ENCODE measurements at regions not wholly inside any gene's neighbourhood (a gene's known extent, or its start where the extent isn't known, plus 50 kb on each side); places are given as distances from the start of the nearest gene placed in this dataset.
"Not testable (repeated sequence)": the region's sequence is repeated elsewhere in the genome, so short reads cannot be mapped to it uniquely, and the experiment has no call there.

DNA sequence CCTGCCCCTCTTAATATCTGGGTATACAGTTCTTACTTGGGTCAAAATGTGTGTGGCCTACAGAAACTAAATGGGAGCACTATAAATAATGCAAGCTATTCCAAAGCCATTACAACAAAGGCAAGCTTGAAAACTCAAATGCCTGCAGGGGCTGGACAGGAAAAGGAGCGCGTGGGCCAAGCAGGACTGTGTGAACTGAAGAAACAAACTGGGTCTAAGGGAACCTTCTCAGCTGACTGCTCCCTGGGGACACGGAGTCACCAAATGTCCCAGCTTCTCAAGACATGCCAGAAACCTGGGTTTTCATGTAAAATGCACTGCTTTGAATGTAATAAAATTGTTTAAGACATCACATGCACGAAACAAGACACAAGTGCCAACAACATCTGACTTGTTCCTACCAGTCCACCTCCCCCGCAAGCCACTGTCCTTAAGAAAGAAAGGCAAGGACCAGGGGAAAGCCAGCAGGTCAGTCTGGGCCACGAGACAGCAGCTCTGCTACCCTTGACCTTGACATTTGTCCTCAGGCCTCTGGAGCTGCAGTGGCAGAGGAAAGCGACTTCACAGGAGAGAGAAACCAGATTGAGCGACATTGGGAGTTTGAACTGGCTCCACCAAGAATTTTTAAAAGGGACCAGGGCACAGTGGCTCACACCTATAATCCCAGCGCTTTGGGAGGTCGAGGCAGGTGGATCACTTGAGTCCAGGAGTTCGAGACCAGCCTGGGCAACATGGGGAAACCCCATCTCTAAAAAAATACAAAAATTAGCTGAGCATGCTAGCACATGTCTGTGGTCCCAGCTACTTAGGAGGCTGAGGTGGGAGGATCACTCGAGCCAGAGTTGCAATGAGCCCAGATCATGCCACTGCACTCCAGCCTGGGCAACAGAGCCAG, 89.7 kb upstream of the SH3BP4 start:
- no peak for DNase-seq

DNA sequence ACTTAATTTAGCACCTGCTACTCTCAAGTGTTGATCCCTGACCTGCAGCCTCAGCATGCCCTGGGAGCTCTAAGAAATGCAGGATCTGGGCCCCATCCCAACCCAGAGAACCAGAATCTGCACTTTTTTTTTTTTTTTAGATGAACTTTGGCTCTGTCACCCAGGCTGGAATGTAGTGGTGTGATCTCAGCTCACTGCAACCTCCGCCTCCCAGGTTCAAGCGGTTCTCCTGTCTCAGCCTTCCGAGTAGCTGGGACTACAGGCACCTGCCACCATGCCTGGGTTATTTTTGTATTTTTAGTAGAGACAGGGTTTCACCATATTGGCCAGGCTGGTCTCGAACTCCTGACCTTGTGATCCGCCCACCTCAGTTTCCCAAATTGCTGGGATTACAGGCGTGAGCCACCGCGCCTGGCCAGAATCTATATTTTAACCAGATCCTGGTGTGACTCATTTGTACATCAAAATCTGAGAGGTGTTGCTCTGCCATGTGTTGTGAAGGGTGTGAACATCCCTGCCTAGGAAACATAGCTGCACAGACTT, 92.4 kb upstream of the SH3BP4 start:
- DNase-seq: not testable (repeated sequence)

DNA sequence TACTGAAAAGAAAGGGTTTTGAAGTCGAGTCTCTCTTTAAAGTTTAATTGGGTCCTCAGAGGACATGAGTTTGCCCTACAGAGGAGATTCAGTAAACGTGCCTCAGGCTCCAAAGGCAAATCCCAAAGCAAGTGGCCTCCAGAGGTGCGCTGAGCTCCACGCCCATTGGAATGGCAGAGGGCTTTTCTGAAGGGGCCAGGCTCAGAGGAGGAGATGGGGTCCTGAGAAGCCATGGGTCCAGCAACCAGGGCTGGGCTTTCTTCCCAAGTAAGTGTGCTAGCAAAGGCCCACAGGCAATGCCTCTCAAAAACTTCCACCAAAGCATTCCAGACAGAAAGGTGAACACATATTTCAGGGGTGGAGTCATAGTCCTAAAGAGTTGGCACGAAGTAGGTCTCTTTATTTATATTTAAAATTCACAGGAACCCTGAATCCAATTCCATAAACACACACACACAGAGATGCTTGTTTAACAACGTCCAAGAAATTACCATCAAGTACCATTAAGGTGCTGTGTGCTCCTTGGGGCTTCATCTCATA, 93.0 kb upstream of the SH3BP4 start:
- DNase-seq: no peak

DNA sequence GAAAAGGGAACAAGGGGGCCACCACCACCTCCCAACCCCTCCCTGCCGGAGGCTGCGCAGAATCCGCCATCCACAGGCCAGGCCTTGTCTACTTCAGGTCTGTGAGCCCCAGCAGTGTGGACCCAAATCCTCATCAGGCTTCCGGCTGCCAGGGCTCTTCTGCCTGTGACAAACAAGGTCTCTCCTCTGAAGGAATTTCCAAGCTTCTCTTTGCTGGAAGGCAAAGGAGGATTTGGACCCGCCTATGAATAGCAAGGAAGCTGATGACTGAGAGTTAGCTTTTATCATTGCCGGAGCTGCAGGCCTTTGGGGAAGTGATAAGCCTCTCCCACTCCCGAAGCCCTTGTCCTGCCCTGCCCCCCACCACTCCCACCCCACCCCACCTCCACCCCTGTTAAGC, 93.7 kb upstream of the SH3BP4 start:
- no peak for DNase-seq

DNA sequence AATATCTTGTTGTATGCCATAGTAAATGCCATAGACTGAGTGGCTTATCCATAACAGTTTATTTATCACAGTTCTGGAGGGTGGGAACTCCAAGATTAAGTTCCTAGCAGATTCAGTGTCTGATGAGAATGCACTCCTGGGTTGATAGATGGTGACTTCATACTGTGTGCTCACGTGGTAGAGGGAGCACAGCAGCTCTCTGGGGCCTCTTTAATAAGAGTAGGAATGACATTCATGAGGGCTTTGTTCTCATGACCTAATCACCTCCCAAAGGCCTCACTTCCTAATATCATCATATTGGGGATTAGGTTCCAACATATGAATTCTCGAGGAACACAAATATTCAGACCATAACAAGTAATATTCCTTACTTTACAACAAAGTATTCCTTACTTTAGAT, 98.1 kb upstream of the SH3BP4 start:
- no peak for DNase-seq

DNA sequence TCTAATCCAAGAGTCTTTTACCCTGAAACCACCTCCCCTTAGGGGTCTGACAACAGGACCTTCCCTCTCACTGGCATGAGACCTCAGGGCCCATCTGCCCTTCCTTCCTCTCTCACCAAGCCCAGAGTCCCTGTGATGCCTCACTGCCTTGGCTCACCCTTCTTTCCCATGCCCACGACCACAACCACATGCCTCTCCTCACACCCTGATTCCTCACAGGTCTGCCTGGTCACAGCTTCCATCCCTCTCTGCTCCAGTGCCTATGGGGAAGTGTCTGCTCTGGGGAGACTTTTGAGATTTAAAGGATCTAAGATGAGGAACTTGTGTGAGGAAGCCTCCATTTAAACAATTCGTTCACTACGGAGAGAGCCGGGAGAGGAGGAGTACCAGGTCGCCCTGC, 98.9 kb upstream of the SH3BP4 start:
- DNase-seq: no peak

DNA sequence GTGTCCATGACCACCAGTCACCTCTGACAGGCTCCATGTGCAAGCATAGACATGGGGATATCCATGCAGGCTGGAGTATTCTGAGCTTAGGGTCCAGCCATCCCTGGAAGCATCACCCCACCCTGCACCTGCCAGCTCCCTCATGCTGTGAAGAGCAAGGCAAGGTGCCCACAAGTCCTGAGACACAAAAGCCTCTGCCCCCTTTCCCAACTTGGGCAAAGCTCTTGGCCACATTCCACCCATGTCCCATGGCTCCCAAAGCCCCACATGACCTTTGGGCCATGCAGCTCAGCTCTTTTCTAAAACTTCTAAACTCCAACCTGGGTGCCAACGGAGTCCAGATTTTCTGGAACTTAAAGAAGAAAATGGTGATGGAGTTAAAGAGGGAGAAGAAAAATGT, 99.8 kb upstream of the SH3BP4 start:
- no peak for DNase-seq

DNA sequence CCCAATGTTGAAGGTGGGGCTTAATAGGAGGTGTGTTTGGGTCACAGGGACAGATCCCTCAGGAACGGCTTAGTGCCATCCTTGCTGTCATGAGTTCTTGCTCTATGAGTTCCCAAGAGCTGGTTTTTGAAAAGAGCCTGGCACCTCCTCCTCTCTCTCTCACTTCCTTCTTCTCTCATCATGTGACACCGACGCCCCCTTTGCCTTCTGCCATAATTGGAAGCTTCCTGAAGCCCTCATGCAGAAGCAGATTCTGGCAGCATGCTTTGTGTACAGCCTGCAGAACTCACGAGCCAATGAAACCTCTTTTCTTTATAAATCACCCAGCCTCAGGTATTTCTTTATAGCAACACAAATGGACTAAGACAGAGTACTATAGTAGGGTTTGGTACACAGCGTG, 100.4 kb upstream of the SH3BP4 start:
- no peak for DNase-seq

DNA sequence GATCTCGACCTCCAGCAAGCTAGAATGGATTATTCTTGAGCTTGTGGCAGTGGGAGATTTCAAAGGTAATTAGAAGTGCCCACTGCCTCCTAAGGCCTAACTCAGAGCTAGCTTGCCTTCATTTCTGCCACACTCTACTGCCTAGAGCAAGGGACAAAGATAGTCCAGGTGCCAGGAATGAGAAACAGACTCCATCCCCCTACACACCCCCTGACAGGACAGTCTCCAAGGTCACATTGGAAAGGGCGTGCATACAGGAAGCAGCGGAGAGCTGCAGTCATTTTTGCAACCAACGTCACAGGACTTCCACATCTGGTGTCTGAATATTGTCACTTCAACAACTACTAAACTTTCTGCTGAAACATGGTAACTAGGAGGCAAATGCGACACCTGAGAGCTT, 101.0 kb upstream of the SH3BP4 start:
- no peak for DNase-seq

DNA sequence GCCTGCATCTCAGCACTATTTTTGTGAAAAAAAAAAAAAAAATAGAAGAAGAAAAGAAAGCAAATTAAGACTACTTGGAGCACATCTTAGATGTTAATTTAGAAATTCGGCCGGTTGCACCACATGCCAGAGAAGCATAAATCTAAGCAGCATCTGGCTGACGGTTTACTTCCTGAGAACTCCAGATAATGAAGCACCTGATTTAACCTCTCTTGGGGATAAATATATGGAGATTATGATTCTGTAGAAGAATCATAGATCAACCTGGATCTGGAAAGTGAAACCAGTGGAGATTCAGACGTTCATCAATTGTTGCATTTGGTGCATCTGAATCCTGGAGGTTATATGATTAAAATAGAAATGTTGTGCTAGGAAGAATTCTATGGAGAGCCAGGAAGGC, 102.1 kb upstream of the SH3BP4 start:
- DNase-seq: no peak

DNA sequence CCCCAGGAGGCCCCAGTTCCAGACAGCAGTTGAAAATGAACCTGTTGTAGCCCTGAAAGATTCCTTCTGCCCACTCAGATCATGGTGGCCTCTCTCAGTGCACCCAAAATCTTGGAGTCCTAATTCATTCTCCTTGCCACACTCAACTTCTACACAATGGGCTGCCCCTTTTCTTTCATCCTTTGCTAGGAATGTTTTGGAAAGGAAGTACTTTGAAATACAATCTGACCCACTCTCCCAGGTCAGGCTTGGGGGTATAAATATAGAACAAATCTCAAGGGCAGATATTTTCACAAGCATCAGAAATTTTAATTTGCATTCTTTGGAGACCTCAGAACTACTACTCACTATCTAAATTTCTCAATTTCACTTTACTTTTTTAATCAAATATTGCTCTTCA, 103.2 kb upstream of the SH3BP4 start:
- DNase-seq: no peak

DNA sequence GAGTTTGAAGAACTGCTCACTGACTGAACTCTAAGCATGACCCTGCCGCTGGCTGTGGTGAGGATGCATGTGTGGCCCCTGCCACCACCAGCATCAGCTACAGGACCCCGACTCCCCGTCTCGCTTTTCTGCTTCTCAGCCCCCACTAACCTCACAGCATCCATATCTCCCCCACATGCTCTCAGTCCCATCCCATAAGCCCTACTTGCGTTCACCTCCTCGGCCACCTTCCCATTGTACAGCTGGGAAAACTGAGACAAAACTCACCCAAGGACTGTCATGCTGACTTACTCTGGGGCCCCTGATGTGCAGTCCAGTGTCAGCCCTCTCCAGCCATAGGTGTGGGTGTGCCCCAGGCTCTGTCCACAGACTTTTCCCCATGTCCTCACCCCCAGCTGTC, 104.2 kb upstream of the SH3BP4 start:
- DNase-seq: no peak

DNA sequence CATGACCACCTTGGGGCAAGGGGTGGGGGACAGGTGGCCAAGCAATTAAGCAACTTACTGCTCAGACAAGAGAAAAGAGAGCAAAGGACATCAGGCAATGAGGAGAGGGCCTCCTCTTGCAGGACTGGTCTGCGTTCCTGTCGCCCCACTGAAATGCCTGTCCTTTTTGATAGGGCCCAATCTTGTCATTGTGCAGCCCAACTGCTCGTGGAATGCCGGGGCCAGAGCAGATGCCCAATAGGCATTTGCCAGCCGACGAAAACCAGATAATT, 104.5 kb upstream of the SH3BP4 start:
- DNase-seq: no peak

DNA sequence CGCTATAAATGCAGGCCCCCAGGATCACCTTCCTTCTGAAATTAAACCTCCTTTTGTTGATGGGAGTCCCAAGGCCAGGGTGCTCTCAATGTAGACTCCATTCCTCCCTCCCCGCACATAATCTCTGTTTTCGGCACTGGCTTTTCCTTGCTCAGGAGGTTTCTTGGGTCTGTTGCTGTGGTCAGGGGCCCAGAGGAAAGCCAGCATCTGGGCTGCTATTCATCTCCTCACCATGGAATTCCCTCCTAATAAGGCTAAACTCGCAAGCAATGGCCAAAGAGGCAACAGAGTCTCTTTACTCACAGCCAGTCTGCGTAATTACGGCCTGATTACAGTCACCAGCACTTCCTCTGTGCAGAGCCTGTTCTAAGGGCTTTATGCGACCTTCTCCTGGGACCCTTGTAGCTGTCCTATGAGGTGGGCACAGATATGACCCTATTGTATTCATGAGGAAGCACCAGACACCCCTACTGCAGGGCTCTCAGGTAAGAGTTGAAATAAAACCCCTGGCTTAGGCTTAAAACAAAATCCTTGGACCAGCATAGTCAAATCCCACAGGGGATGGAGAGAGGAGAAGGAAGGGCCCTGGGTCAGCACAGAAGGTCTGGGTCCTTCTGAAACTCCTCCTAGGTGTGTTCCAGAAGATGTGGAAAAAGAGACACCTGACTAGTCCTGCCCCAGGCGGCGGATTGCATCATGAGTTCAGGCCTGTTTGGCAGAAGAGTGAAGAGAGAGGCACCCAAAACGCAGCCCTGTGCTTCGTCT, 105.0 kb upstream of the SH3BP4 start:
- no peak for DNase-seq

DNA sequence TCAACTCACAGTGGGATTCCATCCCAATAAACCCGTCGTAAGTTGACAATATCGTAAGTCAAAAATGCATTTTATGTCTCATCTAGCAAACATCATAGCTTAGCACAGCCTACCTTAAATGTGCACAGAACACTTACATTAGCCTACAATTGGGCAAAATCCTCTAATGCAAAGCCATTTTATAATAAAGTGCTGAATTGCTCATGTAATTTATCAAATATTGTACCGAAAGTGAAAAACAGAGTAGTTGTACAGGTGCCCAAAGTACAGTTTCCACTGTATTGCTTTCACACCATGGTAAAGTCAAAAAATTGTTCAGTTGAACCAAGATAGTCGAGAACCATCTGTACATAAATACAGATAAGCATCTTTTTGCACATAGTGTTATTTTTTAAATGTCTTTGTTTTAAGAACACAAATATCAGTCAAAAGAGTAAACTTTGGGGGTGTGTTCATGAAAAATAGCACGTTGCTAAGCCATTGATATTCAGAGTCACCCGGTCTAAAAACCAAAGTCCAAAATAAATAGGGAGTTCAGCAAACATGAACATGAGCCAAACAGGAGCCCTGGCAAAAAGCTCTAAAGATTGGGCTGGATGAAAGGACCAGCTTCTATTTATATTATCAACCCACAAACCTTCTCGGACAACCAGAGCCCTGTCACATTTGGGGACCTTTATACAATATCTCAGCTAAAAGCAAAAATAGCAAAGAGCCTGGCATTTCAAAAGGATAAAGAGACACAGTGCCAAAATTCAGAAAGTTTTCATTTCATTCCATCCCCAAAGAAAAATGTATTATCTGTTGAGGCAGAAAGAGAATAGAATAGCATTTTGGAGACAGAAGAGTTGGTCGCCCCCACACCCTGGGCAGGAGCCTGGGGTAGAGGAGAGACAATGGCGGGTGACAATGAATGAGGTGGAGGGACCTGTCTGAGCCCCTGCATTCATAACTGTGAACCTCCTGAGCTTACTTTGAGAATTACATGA, 105.9 kb upstream of the SH3BP4 start:
- no peak for DNase-seq

DNA sequence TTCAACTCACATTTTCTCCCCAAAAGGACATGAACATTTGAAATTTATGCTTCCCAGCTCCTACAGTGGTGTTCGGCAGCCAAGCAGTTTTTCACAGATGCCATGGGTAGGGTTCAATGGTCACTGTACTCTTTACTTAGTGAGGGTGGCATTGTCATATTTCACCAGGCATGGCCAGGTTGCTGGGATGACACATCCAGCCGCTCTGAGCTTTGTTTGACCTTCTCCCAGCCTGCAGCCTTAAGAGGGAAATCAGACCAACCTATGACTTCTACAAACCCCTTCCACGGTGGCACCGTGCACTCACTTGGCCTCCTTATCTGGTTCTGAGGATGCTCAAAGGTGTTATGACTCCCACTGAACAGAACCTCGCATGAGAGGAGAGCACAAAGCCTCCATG, 108.4 kb upstream of the SH3BP4 start:
- DNase-seq: no peak

DNA sequence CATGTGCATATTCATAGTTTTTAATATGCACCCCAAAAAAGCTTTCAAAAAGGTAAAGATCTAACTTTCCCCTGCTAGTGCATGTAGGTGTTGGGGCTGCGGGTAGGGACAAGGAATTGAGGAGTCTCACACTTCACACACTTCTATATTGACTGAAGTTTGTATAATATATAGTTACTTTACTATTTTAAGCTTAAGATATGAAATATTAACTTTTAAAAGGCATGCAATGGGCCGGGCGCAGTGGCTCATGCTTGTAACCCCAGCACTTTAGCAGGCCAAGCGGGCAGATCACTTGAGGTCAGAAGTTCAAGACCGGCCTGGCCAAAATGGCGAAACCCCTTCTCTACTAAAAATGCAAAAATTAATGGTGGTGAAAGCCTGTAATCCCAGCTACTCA, 109.1 kb upstream of the SH3BP4 start:
- DNase-seq: no peak

DNA sequence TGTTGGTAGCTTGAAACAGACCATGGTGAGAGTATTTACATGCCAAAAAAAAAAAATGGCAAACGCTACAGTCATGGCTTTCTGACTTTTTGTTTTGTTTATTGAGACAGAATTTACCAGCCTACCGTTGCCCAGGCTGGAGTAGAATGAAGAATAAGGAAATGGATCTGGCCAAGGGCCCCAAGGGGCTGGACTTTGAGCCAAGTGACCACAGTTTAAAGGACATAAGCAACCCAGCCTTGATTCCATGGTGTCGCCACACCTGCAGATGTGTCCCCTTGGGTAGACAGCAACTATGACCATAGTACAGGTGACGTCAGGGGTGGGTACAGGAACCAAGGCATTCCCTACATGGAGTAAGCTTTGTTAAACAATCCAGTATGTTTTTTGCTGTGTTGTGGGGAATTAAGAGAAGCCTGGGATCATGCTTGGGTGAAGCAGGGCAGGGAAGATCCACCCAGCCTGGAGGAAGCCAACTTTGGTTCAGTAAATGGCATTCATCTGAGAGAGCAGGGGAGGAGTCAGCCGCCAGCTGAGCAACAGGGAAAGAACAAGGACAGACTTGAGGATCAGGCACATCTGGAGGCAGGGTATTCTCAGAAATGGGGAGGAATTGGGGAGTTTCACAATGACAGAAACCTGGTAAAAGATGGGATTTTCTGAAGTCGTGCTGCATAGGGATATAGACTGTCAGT, 110.3 kb upstream of the SH3BP4 start:
- no peak for DNase-seq

DNA sequence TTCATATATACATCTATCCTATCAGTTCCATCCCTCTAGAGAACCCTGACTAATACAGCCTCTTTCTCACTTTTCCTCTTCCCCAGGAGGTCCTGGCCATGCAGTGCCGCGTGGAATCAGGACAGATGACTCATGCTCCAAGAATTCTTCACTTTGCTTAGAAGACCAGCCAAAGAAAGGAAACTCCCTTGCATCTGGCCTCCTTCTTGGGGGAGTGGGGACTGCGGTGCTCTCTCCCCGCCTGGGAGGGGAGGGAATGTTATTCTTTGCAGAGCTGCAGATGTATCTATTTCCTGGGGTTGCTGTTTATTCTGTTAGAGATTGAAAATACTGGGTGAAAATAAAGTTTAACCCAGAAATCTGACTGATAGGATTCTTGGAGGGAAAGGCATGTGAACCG, 111.5 kb upstream of the SH3BP4 start:
- DNase-seq: no peak

DNA sequence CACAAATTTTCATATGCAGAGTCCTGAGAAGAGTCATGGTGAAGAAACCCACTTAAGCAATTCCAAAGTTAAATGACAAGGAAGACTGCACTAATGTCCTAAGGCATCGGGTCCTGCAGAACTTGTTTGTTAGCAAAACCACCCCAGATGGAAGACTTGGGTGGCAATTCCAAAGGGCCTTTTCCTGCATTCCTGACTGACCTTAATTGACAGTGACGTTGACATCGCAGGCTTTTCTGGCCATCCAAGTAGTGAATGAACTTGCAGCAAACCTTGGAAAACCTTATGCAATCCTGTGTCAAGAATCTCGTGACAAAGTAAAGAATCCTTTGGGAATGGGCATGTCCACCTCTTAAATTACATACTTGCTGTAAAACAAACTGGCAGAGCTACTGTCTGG, 112.5 kb upstream of the SH3BP4 start:
- no peak for DNase-seq

DNA sequence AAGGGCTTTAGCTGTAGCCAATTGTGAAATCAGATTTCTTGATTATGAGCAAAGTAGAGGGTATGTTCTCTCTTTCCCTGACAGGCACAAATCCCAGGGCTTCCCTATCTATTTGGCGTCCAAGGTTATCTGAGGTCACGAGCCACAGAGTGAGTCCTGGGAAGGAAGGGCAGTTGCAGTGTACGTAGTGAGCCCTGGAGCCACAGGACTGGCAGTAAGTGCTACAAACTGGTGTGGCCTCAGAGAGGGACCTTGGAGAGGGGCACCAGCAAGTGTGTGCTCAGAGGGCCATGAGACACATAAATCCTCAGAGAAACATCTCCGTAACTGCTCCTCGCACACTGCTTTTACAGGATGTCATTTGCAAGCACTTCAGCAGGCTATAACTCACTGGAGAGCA, 115.5 kb upstream of the SH3BP4 start:
- no peak for DNase-seq

DNA sequence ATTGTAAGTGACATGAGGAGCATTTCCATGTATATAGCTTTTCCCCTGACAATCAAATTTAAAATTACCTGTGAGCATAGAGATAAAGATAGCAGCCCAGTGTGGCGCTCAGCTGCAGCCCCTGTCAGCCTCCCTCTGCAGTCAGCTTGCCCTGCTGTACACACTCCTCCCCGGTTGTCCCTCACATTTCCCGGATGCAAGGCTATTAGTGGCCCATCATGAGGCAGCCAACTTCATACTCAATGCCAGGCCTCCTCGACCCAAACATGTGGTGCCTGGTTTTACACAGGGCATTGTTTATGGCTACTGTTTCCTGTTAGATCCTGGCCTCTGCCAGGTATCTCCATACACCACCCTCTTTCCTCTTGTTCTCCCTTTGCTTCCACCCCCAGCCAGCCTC, 116.1 kb upstream of the SH3BP4 start:
- no peak for DNase-seq
